PC-3 (cell line): ENCODE measurements at regions not wholly inside any gene's neighbourhood (a gene's known extent, or its start where the extent isn't known, plus 50 kb on each side); places are given as distances from the start of the nearest gene placed in this dataset.

Experiments used
- ATAC-seq: fragments of 200-7000 bp; cut with Tn5 transposase; 2 replicates; pipeline ENCODE4 v1.9.1; 2020; ENCODE audit warnings: mild to moderate bottlenecking, moderate library complexity
- BruUV-seq: library from RNA; stranded (reverse); fragments of 400-500 nt; replicated peaks from 2 replicates; lab custom pipeline; 2021; lab: Mats Ljungman, UMichigan
- CTCF ChIA-PET: fragments of 300-600 bp; sonication (Branson Sonifier 250); formaldehyde crosslinking; loops from one replicate; lab custom pipeline; 2022; ENCODE audit warnings: antibody characterized with exemption; lab: Charles Lee
- POLR2A ChIA-PET: fragments of 300-600 bp; sonication (Branson Sonifier 250); formaldehyde crosslinking; loops from one replicate; lab custom pipeline; 2022; ENCODE audit warnings: antibody characterized with exemption; ENCODE audit not compliant: unreplicated experiment; lab: Charles Lee
- DNase-seq: peaks from one replicate; pipeline ENCODE4 v3.0.0-alpha.2; 2015
- H2AFZ ChIP-seq: fragments of 300-600 bp; sonication (generic); 2 replicates; pipeline ENCODE4 v1.6.0; 2016; ENCODE audit warnings: antibody characterized with exemption, low read length
- H3F3A ChIP-seq: fragments of 300-600 bp; sonication (generic); one replicate; pipeline ENCODE4 v1.6.0; 2017; ENCODE audit warnings: antibody characterized with exemption, low read length, control low read depth, mild to moderate bottlenecking; ENCODE audit not compliant: unreplicated experiment
- H3K27ac ChIP-seq: fragments of 300-600 bp; sonication (generic); 2 replicates; pipeline ENCODE4 v1.5.1; 2016; ENCODE audit warnings: mild to moderate bottlenecking, low read length
- H3K27me3 ChIP-seq: fragments of 300-600 bp; sonication (generic); 2 replicates; pipeline ENCODE4 v1.6.1; 2016; ENCODE audit warnings: low read length, mixed read lengths
- H3K36me3 ChIP-seq: fragments of 300-600 bp; sonication (generic); 2 replicates; pipeline ENCODE4 v1.6.1; 2016; ENCODE audit warnings: low read depth, mixed run types, low read length, mixed read lengths
- H3K4me1 ChIP-seq: fragments of 300-600 bp; sonication (generic); 2 replicates; pipeline ENCODE4 v1.5.1; 2016; ENCODE audit warnings: low read length; ENCODE audit not compliant: insufficient read depth
- H3K4me2 ChIP-seq: fragments of 300-600 bp; sonication (generic); 2 replicates; pipeline ENCODE4 v1.6.0; 2016; ENCODE audit warnings: low read length
- H3K4me3 ChIP-seq: fragments of 300-600 bp; sonication (generic); 2 replicates; pipeline ENCODE4 v1.5.1; 2016; ENCODE audit warnings: mild to moderate bottlenecking, low read length, mixed read lengths
- H3K79me2 ChIP-seq: fragments of 300-600 bp; sonication (generic); 2 replicates; pipeline ENCODE4 v1.6.1; 2017; ENCODE audit warnings: low read length, mixed read lengths
- H3K9ac ChIP-seq: fragments of 300-600 bp; sonication (generic); 2 replicates; pipeline ENCODE4 v1.6.0; 2016; ENCODE audit warnings: mild to moderate bottlenecking, low read length
- H3K9me2 ChIP-seq: fragments of 300-600 bp; sonication (generic); replicated peaks from 2 replicates; pipeline ENCODE4 v1.6.1; 2016; ENCODE audit warnings: mixed run types, low read length, mixed read lengths
- H3K9me3 ChIP-seq: fragments of 300-600 bp; sonication (generic); 2 replicates; pipeline ENCODE4 v1.6.1; 2016; ENCODE audit warnings: low read length, mixed read lengths
- H4K20me1 ChIP-seq: fragments of 300-600 bp; sonication (generic); 2 replicates; pipeline ENCODE4 v1.6.1; 2016; ENCODE audit warnings: low read length, mixed read lengths
- EZH2 ChIP-seq: fragments of 300-600 bp; sonication (generic); IDR thresholded peaks from one replicate; pipeline ENCODE4 v1.6.1; 2017; ENCODE audit warnings: antibody characterized with exemption, mild to moderate bottlenecking, low read length; ENCODE audit not compliant: unreplicated experiment
- EZH2phosphoT487 ChIP-seq: fragments of 300-600 bp; sonication (generic); IDR thresholded peaks from 2 replicates; pipeline ENCODE4 v1.6.1; 2018; ENCODE audit warnings: mild to moderate bottlenecking, antibody characterized with exemption, low read length, borderline replicate concordance
- intact Hi-C: fragments of 100-400 bp; cut with micrococcal nuclease; formaldehyde crosslinking; loops from 2 replicates; pipeline ENCODE4 v1.9.0; 2023
- TF ChIP-seq, protein P1 (sequence below): fragments of 300-600 bp; sonication (generic); conservative IDR thresholded peaks from 2 replicates; pipeline ENCODE4 v1.5.1; 2017; ENCODE audit warnings: antibody characterized with exemption, low read depth, mild to moderate bottlenecking, low read length

GRCh38 chr15:26081758-26082220 lies 218.7 kb upstream of the ATP10A start:
- ChIA-PET POLR2A (no interaction called here), CTCF (interaction anchor here (0.6 kb wide), 1 partner anchor 768 kb away, joined by 3 read pairs; no protein-coding TSS in a partner anchor)
- Histone ChIP-seq H3K9me3 (no peaks in the 10 kb centered on the region), H2AFZ (no peak overlapping the region), H3K9me2 (no peaks in the 10 kb centered on the region), H3K27ac (no peak overlapping the region), H3K4me2 (0 out of 2 replicates have a peak overlapping the region, but pooled peaks have one; percentile 12), H3K79me2 (no peaks in the 10 kb centered on the region), H3K4me1 (peaks cover 10% of the 10 kb centered on the region), H4K20me1 (no peaks in the 10 kb centered on the region), H3K9ac (no peak overlapping the region), H3F3A (no peaks in the 10 kb centered on the region), H3K27me3 (no peaks in the 10 kb centered on the region), H3K36me3 (no peaks in the 10 kb centered on the region), H3K4me3 (no peak overlapping the region)
- DNase-seq (no peak), ATAC-seq (no peak)
- intact Hi-C loops = loop anchor here (10.0 kb wide), 2 partner anchors 137 to 543 kb away; no protein-coding TSS in a partner anchor
- BruUV-seq = TSS peak; percentile 100
- TF ChIP-seq, protein P1, sequence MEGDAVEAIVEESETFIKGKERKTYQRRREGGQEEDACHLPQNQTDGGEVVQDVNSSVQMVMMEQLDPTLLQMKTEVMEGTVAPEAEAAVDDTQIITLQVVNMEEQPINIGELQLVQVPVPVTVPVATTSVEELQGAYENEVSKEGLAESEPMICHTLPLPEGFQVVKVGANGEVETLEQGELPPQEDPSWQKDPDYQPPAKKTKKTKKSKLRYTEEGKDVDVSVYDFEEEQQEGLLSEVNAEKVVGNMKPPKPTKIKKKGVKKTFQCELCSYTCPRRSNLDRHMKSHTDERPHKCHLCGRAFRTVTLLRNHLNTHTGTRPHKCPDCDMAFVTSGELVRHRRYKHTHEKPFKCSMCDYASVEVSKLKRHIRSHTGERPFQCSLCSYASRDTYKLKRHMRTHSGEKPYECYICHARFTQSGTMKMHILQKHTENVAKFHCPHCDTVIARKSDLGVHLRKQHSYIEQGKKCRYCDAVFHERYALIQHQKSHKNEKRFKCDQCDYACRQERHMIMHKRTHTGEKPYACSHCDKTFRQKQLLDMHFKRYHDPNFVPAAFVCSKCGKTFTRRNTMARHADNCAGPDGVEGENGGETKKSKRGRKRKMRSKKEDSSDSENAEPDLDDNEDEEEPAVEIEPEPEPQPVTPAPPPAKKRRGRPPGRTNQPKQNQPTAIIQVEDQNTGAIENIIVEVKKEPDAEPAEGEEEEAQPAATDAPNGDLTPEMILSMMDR = no peak
- TF ChIP-seq EZH2 (no peak), EZH2phosphoT487 (no peak)

DNA sequence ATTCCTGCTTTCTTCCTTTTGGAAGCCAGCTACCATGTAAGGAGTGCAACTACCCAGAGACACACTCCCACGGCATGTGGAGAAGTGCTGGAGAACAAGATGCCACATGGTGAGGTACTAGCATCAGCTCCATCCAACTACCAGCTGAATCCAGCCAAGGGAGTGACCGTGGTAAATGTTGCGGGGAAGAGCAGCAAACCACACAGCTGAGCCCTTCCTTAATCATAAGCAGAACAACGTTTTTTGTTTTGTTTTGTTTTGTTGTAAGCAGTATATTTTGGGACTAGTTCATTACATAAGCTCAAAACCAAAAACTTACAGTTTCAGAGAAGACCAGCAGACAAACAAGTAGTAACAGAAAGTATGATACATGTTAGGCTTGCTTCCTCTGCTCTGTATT lies 212.6 kb upstream of the ATP10A start:
- Histone ChIP-seq H3K4me2 (no peak overlapping the region), H3K27me3 (no peaks in the 10 kb centered on the region), H3K36me3 (no peaks in the 10 kb centered on the region), H3F3A (no peaks in the 10 kb centered on the region), H3K9me2 (no peaks in the 10 kb centered on the region), H3K79me2 (no peaks in the 10 kb centered on the region), H3K4me3 (no peak overlapping the region), H3K9ac (no peak overlapping the region), H3K9me3 (no peaks in the 10 kb centered on the region), H2AFZ (no peak overlapping the region), H3K4me1 (no peaks in the 10 kb centered on the region), H3K27ac (no peak overlapping the region), H4K20me1 (no peaks in the 10 kb centered on the region)
- ATAC-seq (no peak), DNase-seq (no peak)
- ChIA-PET POLR2A (no interaction called here), CTCF (no interaction called here)
- no TSS peak for BruUV-seq
- intact Hi-C loops = no loop called here
- TF ChIP-seq EZH2phosphoT487 = no peak
- TF ChIP-seq EZH2 = no peak
- TF ChIP-seq, protein P1 = no peak

GRCh38 chr15:26073430-26074333 lies 210.6 kb upstream of the ATP10A start:
- Histone ChIP-seq H3K9me3 (no peaks in the 10 kb centered on the region), H4K20me1 (no peaks in the 10 kb centered on the region), H2AFZ (no peak overlapping the region), H3K79me2 (no peaks in the 10 kb centered on the region), H3K4me1 (no peaks in the 10 kb centered on the region), H3K27ac (no peak overlapping the region), H3K9ac (no peak overlapping the region), H3F3A (no peaks in the 10 kb centered on the region), H3K27me3 (0 out of 2 replicates have a peak, but pooled peaks cover 10% of the 10 kb centered on the region), H3K9me2 (no peaks in the 10 kb centered on the region), H3K4me2 (no peak overlapping the region), H3K4me3 (no peak overlapping the region), H3K36me3 (no peaks in the 10 kb centered on the region)
- intact Hi-C loops = no loop called here
- CTCF ChIA-PET = no interaction called here
- TF ChIP-seq, protein P1 = no peak
- no peak for TF ChIP-seq EZH2phosphoT487
- no peak for TF ChIP-seq EZH2
- no TSS peak for BruUV-seq
- DNase-seq (no peak), ATAC-seq (no peak)
- POLR2A ChIA-PET = no interaction called here
